GM23338 (cell line): ENCODE measurements at regions not wholly inside any gene's neighbourhood (a gene's known extent, or its start where the extent isn't known, plus 50 kb on each side); places are given as distances from the start of the nearest gene placed in this dataset.

Experiments used
- ATAC-seq: fragments of 200-7000 bp; cut with Tn5 transposase; 3 replicates; pipeline ENCODE4 v1.9.1; 2020
- DNase-seq: peaks from one replicate; pipeline ENCODE4 v3.0.0-alpha.2; 2015; ENCODE audit warnings: low spot score
- H2AFZ ChIP-seq: fragments of 200-600 bp; sonication (generic); 2 replicates; pipeline ENCODE4 v1.8.0; 2016; ENCODE audit warnings: antibody characterized with exemption, mild to moderate bottlenecking, moderate library complexity
- H3F3A ChIP-seq: fragments of 200-600 bp; sonication (generic); replicated peaks from 2 replicates; pipeline ENCODE4 v1.8.0; 2017; ENCODE audit warnings: antibody characterized with exemption, mixed run types, low read depth
- H3K27ac ChIP-seq: fragments of 200-600 bp; sonication (generic); 2 replicates; pipeline ENCODE4 v1.6.1; 2016; ENCODE audit warnings: low read depth
- H3K27me3 ChIP-seq: fragments of 200-600 bp; sonication (generic); 2 replicates; pipeline ENCODE4 v1.8.0; 2016; ENCODE audit warnings: mild to moderate bottlenecking, mixed run types, moderate library complexity; ENCODE audit not compliant: insufficient read depth
- H3K36me3 ChIP-seq: fragments of 200-600 bp; sonication (generic); 2 replicates; pipeline ENCODE4 v1.8.0; 2016; ENCODE audit warnings: mild to moderate bottlenecking; ENCODE audit not compliant: insufficient read depth
- H3K4me1 ChIP-seq: fragments of 200-600 bp; sonication (generic); 2 replicates; pipeline ENCODE4 v1.8.0; 2016; ENCODE audit warnings: mild to moderate bottlenecking, moderate library complexity; ENCODE audit not compliant: insufficient read depth
- H3K4me2 ChIP-seq: fragments of 200-600 bp; sonication (generic); 2 replicates; pipeline ENCODE4 v1.7.1; 2017; ENCODE audit warnings: mixed run types
- H3K4me3 ChIP-seq: fragments of 200-600 bp; sonication (generic); 2 replicates; pipeline ENCODE4 v1.6.1; 2016; ENCODE audit warnings: mixed run types
- H3K79me2 ChIP-seq: fragments of 200-600 bp; sonication (generic); replicated peaks from 2 replicates; pipeline ENCODE4 v1.8.0; 2017; ENCODE audit warnings: mild to moderate bottlenecking; ENCODE audit not compliant: insufficient read depth
- H3K9me2 ChIP-seq: fragments of 200-600 bp; sonication (generic); 2 replicates; pipeline ENCODE4 v1.8.0; 2017; ENCODE audit not compliant: insufficient read depth
- H4K20me1 ChIP-seq: fragments of 200-600 bp; sonication (generic); replicated peaks from 2 replicates; pipeline ENCODE4 v1.8.0; 2017; ENCODE audit warnings: mild to moderate bottlenecking; ENCODE audit not compliant: insufficient read depth
- H3K27ac Mint-ChIP-seq: 2 replicates; pipeline ENCODE4 v1.8.0; 2020; ENCODE audit warnings: inconsistent platforms, mild to moderate bottlenecking, moderate library complexity, mixed read lengths
- H3K27me3 Mint-ChIP-seq: 3 replicates; pipeline ENCODE4 v1.8.0; 2022; ENCODE audit warnings: low read depth, mild to moderate bottlenecking, moderate library complexity, mixed read lengths, inconsistent platforms; ENCODE audit not compliant: insufficient read depth, poor library complexity
- H3K36me3 Mint-ChIP-seq: 3 replicates; pipeline ENCODE4 v1.8.0; 2021; ENCODE audit warnings: low read depth, mild to moderate bottlenecking, inconsistent platforms, moderate library complexity, mixed read lengths
- H3K4me1 Mint-ChIP-seq: 3 replicates; pipeline ENCODE4 v1.8.0; 2020; ENCODE audit warnings: mild to moderate bottlenecking, inconsistent platforms, mixed read lengths
- H3K4me3 Mint-ChIP-seq: 3 replicates; pipeline ENCODE4 v1.8.0; 2021; ENCODE audit warnings: moderate library complexity, mild to moderate bottlenecking, inconsistent platforms, mixed read lengths
- H3K9me3 Mint-ChIP-seq: 3 replicates; pipeline ENCODE4 v1.8.0; 2020; ENCODE audit warnings: moderate library complexity, mild to moderate bottlenecking, inconsistent platforms, mixed read lengths
- EZH2 ChIP-seq: fragments of 200-600 bp; sonication (generic); IDR thresholded peaks from one replicate; pipeline ENCODE4 v1.8.0; 2017; ENCODE audit warnings: antibody characterized with exemption, mild to moderate bottlenecking, low read depth; ENCODE audit not compliant: unreplicated experiment
- TF ChIP-seq, protein P1 (sequence below): fragments of 250-450 bp; sonication (Bioruptor Pico); IDR thresholded peaks from 2 replicates; pipeline ENCODE4 v1.5.0; 2020; ENCODE audit warnings: mild to moderate bottlenecking, moderate library complexity
- TF ChIP-seq, protein P2 (sequence below): IDR thresholded peaks from 2 replicates; pipeline ENCODE4 v1.6.1; 2016; ENCODE audit warnings: antibody characterized with exemption

- TF ChIP-seq EZH2: no peak
- TF ChIP-seq, protein P1, sequence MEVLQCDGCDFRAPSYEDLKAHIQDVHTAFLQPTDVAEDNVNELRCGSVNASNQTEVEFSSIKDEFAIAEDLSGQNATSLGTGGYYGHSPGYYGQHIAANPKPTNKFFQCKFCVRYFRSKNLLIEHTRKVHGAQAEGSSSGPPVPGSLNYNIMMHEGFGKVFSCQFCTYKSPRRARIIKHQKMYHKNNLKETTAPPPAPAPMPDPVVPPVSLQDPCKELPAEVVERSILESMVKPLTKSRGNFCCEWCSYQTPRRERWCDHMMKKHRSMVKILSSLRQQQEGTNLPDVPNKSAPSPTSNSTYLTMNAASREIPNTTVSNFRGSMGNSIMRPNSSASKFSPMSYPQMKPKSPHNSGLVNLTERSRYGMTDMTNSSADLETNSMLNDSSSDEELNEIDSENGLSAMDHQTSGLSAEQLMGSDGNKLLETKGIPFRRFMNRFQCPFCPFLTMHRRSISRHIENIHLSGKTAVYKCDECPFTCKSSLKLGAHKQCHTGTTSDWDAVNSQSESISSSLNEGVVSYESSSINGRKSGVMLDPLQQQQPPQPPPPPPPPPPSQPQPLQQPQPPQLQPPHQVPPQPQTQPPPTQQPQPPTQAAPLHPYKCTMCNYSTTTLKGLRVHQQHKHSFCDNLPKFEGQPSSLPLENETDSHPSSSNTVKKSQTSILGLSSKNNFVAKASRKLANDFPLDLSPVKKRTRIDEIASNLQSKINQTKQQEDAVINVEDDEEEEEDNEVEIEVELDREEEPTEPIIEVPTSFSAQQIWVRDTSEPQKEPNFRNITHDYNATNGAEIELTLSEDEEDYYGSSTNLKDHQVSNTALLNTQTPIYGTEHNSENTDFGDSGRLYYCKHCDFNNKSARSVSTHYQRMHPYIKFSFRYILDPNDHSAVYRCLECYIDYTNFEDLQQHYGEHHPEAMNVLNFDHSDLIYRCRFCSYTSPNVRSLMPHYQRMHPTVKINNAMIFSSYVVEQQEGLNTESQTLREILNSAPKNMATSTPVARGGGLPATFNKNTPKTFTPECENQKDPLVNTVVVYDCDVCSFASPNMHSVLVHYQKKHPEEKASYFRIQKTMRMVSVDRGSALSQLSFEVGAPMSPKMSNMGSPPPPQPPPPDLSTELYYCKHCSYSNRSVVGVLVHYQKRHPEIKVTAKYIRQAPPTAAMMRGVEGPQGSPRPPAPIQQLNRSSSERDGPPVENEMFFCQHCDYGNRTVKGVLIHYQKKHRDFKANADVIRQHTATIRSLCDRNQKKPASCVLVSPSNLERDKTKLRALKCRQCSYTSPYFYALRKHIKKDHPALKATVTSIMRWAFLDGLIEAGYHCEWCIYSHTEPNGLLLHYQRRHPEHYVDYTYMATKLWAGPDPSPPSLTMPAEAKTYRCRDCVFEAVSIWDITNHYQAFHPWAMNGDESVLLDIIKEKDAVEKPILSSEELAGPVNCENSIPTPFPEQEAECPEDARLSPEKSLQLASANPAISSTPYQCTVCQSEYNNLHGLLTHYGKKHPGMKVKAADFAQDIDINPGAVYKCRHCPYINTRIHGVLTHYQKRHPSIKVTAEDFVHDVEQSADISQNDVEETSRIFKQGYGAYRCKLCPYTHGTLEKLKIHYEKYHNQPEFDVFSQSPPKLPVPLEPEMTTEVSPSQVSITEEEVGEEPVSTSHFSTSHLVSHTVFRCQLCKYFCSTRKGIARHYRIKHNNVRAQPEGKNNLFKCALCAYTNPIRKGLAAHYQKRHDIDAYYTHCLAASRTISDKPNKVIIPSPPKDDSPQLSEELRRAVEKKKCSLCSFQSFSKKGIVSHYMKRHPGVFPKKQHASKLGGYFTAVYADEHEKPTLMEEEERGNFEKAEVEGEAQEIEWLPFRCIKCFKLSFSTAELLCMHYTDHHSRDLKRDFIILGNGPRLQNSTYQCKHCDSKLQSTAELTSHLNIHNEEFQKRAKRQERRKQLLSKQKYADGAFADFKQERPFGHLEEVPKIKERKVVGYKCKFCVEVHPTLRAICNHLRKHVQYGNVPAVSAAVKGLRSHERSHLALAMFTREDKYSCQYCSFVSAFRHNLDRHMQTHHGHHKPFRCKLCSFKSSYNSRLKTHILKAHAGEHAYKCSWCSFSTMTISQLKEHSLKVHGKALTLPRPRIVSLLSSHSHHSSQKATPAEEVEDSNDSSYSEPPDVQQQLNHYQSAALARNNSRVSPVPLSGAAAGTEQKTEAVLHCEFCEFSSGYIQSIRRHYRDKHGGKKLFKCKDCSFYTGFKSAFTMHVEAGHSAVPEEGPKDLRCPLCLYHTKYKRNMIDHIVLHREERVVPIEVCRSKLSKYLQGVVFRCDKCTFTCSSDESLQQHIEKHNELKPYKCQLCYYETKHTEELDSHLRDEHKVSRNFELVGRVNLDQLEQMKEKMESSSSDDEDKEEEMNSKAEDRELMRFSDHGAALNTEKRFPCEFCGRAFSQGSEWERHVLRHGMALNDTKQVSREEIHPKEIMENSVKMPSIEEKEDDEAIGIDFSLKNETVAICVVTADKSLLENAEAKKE (CRISPR knock-in tag): no peak
- TF ChIP-seq, protein P2, sequence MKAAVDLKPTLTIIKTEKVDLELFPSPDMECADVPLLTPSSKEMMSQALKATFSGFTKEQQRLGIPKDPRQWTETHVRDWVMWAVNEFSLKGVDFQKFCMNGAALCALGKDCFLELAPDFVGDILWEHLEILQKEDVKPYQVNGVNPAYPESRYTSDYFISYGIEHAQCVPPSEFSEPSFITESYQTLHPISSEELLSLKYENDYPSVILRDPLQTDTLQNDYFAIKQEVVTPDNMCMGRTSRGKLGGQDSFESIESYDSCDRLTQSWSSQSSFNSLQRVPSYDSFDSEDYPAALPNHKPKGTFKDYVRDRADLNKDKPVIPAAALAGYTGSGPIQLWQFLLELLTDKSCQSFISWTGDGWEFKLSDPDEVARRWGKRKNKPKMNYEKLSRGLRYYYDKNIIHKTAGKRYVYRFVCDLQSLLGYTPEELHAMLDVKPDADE: no peak
- Histone ChIP-seq H3K9me2 (no peaks in the 10 kb centered on the region), H2AFZ (peak overlapping the region; percentile 69; the same call in 1 of the 2 replicates), H4K20me1 (no peaks in the 10 kb centered on the region), H3K36me3 (no peaks in the 10 kb centered on the region; the same call in 1 of the 2 replicates), H3K27me3 (peaks cover 15% of the 10 kb centered on the region), H3K4me3 (peak overlapping the region; percentile 80), H3K79me2 (0 out of 2 replicates have a peak, but pooled peaks cover 8% of the 10 kb centered on the region), H3K4me2 (peak overlapping the region; percentile 90), H3K27ac (no peak overlapping the region), H3K4me1 (peaks cover 15% of the 10 kb centered on the region), H3F3A (0 out of 2 replicates have a peak, but pooled peaks cover 7% of the 10 kb centered on the region)
- Mint-ChIP-seq H3K4me3 (peak overlapping the region; percentile 95), H3K27ac (no peak overlapping the region), H3K36me3 (no peaks in the 10 kb centered on the region), H3K4me1 (peaks cover 30% of the 10 kb centered on the region), H3K27me3 (peaks cover 34% of the 10 kb centered on the region), H3K9me3 (no peaks in the 10 kb centered on the region; the same call in 2 of the 3 replicates)
- DNase-seq (no peak), ATAC-seq (no peak)
Measured at GRCh38 chr17:79184219-79184618, 109.6 kb downstream of the ENGASE start.
